ENCODE measurements at regions not wholly inside any gene's neighbourhood (a gene's known extent, or its start where the extent isn't known, plus 50 kb on each side); places are given as distances from the start of the nearest gene placed in this dataset.
A peak's percentile ranks its signal among the peaks of the same experiment; 100 is the strongest.

DNA sequence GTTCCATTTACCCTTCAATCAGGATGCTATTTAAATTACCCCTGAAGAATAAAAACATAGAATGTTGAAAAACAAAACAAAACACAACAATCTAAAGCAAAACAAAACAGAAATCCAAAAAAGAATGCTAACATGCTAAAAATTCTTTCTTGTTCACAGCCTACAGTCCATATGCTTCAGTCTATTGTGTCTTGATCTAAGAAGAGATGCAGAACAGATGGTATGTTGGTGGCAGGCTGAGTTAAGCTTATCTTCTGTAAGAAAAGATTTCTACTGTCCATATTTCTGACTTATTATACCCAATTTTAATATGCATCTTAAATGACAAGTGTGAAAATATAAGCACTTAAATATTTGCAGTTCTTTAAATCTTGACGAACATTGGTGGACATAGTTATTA is 356.1 kb upstream of the SLITRK1 start:
- no peak for DNase-seq

DNA sequence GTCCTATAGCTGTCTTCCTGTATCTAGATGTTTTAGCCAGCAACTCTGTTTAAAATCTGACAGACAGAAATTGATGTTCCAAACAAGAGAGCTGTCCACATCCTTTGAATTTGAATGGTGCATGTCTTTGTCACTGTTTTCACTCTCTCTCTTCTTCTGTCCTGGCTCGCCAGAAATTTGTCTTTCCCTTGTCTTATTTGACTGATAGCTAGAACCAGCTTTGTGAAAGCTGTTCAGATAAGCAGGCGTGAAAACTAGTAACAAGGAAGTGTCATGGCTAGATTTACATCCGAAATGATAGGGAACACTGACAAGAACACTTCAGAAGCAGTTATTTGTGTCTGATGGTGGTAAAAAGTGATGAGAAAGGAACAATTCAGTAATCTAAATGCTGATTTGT is 354.9 kb upstream of the SLITRK1 start:
- DNase-seq, result no peak

DNA sequence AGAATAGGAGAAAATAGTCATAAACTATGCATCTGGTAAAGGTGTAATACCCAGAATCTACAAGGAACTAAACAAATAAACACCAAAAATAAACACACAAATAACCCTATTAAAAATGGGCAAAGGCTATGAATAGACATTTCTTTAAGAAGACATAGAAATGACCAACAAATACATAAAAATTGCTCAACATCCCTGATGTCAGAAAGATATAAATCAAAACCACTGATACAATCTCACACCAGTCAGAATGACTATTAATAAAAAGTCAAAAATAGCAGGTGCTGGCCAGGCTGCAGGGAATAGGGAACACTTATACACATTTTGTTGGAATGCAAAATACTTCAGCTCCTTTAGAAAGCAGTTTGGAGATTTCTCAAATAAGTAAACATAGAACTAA is 352.1 kb upstream of the SLITRK1 start:
- DNase-seq, result no peak

DNA sequence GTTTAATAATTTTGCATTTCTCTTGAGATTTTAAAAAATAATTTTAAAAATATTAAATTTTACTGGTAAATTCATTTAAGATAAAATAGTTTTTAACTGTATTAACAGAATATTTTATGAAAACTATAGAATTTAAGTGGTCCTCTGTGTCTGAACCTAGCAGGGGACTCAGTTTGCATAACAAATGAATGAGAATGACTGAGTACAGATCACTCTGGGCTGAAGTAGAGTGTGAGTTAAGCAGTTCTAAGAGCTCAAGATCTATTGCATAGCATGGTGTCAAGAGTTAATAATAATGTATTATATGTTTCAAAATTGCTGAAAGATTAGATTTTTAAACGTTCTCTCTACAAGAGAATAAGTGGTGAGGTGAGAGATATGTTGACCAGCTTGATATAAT is 348.3 kb upstream of the SLITRK1 start:
- DNase-seq, result no peak

DNA sequence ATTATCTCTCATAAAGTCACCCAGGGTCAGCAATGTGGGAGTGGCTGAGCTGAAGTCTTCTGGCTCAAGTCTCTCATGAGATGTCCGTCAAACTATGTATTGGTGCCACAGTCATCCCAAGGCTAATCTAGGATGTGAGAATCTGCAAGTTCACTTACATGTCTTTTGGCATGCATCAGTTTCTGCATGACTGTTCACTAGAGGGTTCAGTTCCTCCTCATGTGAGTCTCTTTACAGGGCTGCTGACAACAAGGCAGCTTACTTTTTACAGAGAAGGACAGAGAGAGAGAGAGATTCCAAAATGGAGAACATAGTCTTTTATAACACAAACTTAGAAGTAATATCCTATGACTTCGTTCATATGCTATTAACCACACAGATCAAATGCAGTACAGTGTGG is 328.8 kb upstream of the SLITRK1 start:
- DNase-seq, result no peak

DNA sequence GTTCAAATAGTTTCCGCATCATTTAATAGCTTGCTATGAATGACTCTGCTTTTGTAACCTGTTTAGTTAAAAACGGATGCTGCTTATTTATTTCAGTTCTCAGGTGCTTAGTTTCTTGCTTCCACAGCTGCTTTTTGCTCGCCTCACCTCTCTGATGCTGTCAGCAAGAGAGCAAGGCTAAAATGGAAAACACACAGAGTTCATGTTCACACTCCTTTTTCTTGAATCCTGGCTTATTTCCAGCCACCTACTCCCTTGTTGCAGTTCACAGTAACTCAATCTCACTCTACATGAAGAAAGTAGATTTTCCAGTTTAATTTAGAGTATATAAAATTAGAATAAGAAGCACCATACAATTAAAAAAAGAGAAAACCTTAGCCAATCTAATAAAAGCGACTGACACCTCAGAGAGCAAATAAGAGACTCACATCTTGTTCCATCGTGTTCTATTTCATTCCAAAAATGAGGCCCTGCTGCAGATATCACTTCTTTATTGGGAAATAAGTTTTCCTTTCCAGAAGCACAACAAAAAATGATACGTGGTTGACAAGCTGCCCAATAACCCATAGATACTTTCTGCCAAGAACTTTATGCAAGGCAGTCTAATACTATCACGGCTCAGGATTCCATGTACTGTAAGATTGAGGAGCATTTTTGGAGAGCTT is 326.1 kb upstream of the SLITRK1 start:
- no peak for DNase-seq

DNA sequence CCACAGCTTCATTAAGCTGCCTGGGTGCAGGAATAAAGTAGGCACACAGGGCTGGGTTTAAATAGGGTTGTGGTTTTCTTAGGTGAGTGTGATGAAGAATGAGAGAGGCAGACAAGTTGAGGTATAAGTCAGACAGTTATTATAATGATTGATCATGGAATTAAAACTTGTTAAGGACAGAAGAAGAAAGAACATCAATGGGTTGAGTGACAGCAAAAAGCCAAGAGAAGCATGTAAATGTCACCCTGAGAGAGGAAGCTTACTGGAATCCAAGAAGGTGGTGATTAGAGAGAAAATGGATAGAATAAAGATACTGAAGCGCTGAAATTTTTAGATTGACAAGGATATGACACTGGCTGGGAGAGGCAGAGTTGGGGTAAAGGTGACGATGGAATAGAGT is 325.2 kb upstream of the SLITRK1 start:
- no peak for DNase-seq

DNA sequence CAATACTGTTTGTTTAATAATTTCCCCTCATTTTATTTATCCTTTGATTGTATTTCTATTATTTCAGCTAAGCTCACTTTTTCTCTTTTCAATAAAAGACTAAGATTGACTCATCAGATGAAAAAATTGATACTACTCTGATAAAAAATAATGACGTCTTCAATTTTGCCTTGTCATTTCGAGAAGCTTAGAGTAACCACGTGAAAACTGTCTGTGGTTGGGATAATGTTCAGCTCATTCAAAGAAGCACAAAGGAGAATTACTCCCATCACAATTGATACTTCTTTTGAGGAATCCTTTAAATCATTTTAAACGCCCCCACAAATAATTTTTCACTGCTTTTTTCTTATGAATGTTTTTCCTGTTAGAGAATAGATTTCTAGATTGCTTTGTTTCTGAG is 318.7 kb upstream of the SLITRK1 start:
- no peak for DNase-seq

DNA sequence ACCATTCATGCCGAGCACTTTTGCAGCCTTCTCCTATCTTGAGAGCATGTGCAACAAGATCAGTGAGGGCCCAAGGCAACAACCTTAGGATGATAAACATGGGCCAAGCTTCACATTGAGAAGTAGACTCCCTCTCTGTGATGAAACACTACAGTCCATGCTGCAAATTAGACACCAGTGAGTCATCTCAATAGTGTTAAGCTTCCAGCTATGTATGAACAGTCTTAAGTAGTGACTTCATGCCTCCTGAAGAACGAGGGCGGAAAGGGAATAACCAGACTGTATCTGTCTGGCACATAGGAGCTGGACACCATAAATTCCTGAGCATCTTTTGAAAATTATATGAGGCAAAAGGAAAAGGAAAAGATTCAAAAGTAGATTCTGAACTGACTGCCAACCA is 309.9 kb upstream of the SLITRK1 start:
- no peak for DNase-seq

DNA sequence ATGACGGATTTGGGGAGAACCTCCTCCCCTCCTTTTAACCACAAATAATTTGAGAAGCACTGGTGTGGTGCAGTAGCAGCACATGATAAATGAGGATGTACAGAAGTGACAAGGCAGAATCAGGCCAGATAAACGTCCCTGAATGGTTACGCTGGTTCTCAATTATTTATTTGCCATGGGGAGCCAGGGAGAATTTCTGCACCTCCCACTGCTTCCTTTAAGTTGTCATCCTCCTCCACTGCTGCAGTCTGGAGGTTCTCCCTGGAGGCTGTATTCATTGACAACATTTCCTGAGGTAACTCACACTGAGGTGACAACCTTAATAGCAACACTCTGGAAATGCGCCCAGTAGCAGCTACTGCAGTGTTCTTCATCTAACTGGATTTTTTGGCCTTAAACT is 308.9 kb upstream of the SLITRK1 start:
- no peak for DNase-seq

DNA sequence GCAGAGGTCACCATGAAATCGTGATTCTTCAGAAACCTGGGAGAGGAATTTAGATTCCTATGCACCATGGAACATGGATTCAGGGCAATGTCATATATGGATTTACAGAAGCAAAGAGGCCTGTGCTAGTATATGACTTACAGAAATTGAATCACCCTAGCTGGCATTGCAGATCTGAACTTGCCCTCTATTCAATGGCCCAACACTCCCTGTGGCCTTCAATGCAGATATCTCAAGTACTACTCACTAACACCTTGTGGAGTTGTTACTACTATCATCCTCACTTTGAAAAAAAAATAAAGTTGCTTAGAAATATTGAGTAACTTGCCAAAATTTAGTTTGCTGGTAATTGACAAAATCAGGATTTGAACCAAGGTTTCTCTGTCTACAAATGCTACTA is 305.4 kb upstream of the SLITRK1 start:
- DNase-seq, result no peak

DNA sequence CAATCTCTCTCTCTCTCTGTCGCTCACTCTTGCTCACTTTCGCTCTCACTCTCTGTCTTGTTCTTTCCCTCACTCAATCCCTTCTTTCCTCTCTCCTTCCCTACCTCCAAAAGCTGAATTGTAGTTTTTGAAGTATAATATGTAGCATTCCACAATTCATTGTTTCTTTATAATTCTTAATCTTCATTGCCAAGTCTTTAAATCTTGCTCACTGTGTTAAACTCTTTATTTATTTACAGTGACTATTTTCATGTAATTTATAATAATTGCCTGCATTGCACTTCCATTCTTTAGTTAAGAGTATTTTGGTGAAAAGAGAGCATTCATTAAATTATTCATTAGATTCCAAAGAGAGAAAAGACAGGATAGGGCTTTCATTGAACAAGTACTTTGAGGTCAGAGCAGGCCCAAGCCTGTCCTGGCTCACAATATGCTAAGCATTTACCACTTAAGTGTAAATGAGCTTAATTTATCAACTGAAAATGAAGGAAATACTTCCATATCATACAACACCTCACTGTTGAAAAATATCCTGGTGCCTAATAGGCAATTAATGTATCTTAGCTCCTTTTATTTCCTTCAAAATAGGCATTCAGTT is 257.4 kb upstream of the SLITRK1 start:
- no peak for DNase-seq

DNA sequence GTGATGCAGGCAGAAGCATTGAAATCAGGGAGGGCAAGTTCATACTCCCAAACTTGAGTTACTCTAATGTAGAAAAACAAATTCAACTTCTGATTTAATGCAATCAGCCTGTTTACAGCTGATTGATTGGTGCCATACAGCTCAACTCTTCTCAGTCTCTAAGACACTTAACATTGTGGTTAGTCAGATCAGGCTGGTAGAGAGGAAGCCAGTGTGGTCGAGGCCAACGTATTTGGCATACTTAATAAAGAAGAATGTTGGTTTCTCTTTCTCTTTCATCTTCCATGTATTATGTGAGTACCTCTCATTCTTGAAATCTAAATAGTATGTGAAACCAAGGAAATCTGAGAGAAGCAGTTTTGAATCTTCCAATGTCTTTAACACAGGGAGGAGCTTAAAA is 255.0 kb upstream of the SLITRK1 start:
- DNase-seq, result peak; percentile 12

DNA sequence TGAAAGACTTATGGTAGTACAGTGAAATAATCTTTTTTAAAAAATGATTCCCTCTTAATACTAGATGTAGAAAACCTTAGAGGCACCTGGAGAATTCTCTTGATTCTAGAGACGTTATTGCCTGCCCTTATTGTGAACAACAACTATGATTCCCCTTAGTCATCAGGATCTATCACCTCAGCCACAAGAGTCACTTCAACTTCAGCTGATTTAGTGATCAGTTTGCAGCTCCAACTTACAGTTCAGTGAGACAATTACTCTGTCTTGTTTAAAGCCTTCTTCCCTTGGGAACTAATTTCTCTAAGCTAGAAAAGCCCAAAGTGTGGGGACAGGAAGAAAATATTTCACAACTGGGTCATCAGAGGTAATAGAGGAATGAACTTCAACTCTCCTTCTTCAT is 254.3 kb upstream of the SLITRK1 start:
- DNase-seq, result no peak

DNA sequence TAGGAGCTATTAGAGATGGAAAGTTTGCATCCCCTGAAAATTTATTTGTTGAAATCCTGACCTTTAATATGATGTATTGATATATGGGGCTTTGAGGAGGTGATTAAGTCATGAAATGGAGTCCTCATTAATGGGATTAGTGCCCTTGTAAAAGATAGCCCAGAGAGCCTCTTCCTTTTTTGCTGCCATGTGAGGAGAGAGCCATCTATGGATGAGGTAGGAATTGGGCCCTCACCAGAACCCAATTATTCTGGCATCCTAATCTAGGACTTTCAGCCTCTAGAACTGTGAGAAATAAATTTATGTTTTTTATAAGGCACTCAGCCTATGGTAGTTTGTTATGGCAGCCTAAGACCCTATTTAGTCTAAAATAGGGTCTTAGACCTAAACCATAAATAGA is 250.2 kb upstream of the SLITRK1 start:
- no peak for DNase-seq

DNA sequence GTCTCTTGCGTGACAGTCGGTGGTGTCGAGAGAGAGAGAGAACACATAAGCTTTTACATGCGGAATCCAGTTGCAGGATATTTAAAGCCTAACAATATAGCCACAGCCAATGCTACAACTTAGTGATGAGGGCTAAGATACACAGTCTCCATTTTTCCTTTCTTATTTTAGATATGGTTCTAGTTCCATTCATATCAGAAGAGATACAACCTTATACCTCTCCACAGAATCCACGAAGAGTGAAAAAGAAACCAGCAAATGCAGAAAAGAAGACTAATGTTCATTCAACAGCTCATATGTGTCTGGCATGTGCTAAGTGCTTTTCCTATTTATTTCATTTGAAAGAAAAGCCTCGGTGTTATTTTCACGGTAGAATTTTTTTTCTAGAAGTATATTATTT is 249.0 kb upstream of the SLITRK1 start:
- no peak for DNase-seq

DNA sequence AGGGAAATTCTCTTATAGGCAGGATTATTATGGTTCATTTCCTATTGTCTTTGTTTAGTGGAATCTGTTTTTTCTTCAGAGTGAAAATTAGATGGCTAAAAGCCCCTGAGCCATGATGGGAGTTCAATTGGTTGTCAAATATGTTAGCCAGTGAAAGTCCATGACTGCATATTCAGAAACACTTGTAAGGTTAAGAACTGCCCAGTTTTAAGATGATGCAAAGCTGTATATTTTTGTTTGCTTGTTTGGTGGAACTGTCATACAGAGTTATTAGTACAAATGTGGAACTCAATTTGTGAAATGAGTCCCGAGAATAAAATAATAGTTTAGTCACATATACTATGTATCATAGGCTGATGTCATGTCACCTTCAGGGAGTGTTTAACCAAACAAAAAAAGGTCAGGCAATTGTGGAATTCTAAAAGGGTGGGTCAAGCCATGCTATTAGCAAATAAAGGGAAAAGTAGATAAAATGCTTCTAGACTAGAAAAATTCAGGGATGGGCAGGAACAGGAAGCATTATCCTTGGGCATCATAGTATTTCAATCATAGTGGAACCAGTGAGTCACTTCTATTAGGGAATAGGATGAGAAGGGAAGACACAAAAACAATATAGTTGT is 248.3 kb upstream of the SLITRK1 start:
- DNase-seq, result no peak

DNA sequence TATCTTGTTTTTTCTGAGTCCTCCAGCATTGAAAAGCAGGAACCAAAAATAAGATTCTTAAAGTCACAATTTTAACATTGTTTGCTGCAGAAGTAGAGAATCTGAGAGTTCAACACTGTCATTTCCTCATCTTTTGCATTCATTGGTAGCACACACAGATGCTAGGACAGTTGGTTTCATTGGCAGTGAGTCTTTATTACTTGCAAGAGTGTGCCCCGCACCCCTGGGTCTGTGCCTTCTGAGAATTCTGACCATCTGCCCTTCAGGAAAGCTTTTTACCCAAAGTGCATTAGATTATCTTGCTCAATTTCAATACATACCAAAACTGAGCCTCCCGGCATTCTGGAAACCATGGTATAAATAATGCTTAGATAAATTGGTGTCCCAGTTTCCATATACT is 247.7 kb upstream of the SLITRK1 start:
- DNase-seq, result no peak

DNA sequence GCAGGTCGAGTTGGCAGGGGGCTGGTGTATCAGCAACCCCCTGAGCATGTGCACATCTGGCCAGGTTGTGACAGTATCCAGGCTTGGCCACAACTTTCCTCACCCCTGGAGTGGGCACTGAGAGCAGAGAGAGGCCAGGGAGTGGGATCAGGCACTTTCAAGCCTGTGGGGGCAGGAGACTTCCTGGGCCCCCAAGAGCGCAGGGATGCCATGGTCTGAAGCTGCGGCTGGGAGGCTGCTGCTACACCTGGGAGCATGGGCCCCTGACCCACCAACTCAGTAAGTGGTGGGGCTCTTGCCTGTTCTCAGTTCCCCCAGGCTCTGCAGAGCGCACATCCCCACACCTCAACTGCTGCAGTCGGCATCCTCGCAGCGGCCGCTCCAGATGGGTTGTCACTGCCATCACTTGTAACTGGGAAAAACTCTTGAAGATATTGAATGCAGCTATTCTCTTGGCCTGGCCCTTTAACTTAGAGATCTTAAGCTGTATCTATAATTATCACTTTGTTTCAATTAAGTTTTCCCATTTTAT is 245.4 kb upstream of the SLITRK1 start:
- no peak for DNase-seq

DNA sequence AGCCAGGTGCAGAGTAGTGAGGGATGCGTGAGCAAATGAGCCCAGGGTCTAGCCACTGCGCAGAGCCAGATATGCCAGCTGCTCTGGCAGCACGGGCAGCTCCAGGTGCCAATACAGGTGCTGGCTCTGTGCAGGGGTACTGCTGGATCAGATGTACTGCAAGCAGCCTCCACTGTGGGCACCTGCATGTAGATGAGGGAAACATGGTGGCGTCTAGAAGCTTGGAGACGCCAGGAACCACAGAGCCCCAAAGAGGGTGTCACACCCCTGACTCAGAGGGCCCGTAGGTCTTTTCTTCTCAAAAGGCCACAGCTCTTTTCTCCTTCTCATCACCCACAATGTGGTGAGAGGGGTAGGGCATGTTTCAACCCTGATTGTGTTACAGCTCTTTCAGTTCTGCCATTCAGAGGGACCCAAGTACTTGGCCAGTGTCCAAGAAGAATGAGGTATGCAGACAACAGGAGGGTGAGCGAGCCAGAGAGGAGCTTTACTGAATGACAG is 244.4 kb upstream of the SLITRK1 start:
- no peak for DNase-seq

DNA sequence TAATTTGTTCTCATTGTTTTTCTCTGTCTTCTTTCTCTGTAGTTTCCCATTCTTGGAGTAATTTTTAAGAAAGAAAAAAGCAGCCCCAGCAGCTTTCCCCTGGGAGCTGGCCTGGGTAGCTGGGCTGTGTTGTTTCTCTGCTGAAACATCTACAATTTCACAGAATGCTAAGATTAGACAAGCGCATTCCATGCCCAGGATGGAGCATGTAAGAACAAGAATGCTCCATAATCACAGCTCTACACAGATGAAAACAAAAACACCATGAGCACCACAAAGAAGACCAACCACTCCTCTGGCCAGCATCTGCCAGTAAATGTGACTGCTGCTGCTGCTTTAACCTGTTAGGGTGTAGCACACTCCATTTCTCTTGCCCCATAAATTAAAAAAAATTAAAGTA is 239.2 kb upstream of the SLITRK1 start:
- no peak for DNase-seq

DNA sequence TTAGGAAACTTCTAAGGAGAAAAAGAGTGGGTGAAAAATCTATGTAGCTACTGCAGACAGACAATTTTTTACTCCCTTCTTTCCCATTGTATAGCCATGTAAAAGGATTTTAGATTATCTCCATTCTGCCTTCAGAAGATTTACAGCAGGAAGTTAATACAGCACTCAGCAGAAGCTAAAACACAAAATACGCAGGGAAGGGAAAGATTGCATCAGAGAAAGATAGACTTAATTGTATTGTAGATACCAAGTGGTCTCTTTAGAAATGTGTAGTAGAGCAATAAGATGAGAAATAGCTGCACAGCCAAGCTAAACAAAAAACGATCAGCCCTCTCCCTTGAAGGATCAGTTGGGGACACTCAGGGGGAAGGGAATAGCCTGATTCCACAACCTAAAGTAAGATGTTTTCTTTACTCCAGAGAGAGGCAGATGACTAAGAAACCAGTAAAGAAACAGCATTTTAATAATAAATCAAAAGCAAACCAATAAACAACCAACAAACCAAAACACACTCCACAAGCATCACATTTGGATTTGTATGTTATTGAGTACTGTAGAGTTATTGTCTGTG is 236.7 kb upstream of the SLITRK1 start:
- no peak for DNase-seq

DNA sequence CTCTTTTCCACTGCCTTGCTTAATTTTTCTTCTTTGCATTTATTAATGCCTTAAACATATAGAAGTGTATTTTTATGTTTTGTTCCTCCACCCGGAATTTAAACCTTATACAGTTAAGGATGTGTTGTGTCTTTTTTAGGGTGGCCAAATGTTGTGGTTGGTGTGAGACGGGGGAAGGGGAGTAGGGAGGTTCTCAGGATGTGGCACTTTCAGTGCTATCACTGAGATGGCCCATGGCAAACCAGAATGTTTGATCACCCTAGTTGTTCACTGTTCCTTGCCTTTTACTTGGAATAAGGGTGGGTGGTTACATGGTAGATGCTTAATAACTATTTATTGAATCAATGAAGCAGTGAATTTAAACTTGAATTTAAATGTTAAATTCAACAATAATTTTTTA is 216.0 kb upstream of the SLITRK1 start:
- DNase-seq, result no peak

DNA sequence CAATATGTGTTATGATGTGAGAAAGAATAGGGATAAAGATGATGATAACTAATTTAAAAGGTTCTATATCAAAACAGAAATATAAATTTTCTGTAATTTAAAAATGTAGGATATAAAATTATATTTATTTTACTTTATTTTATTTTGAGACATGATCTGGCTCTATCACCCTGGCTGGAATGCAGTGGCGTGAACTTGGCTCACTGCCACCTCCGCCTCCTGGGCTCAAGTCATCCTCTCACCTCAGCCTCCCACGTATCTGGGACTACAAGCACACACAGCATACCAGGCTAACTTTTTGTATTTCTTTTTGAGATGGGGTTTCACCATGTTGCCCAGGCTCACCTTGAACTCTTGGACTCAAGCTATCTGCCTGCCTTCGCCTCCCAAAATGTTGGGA is 214.9 kb upstream of the SLITRK1 start:
- DNase-seq, result no peak

All from stimulated activated CD4-positive, alpha-beta T cell treated with anti-CD3 and anti-CD28 coated beads, Interleukin-12 subunit alpha, Interleukin-12 subunit beta, amount 100 ng/mL, for 4 hours (primary cell).